GM12865 (cell line): ENCODE measurements at regions not wholly inside any gene's neighbourhood (a gene's known extent, or its start where the extent isn't known, plus 50 kb on each side); places are given as distances from the start of the nearest gene placed in this dataset.

Experiments
- DNase-seq: peaks from one replicate; pipeline ENCODE4 v3.0.0; 2010; ENCODE audit warnings: low read depth
- H3K4me3 ChIP-seq: 2 replicates; pipeline ENCODE4 v1.5.1; 2011; ENCODE audit warnings: mild to moderate bottlenecking, low read depth, low read length, control low read depth
- CTCF ChIP-seq: IDR thresholded peaks from 2 replicates; pipeline ENCODE4 v1.5.1; 2011; ENCODE audit warnings: low read length, control low read depth, low read depth, inconsistent platforms; ENCODE audit not compliant: insufficient read depth; ENCODE audit errors: missing control alignments

GRCh38 chr12:18808221-18808620, 70.3 kb downstream of the CAPZA3 start:
- H3K4me3 ChIP-seq: no peak overlapping the region
- no peak for TF ChIP-seq CTCF
- no peak for DNase-seq

- DNase-seq: no peak
- no peak for TF ChIP-seq CTCF
- H3K4me3 ChIP-seq: no peak overlapping the region
Observed at GRCh38 chr12:18810537-18811253, 72.8 kb downstream of the CAPZA3 start.

- TF ChIP-seq CTCF: no peak
- DNase-seq: no peak
- no peak overlapping the region for H3K4me3 ChIP-seq
Observed at GRCh38 chr12:18811273-18811672, 73.4 kb downstream of the CAPZA3 start.

- TF ChIP-seq CTCF: no peak
- no peak for DNase-seq
- H3K4me3 ChIP-seq: no peak overlapping the region
Observed at GRCh38 chr12:18813753-18814152, 75.8 kb downstream of the CAPZA3 start.

GRCh38 chr12:18818579-18819268, 80.8 kb downstream of the CAPZA3 start:
- DNase-seq: no peak
- no peak overlapping the region for H3K4me3 ChIP-seq
- no peak for TF ChIP-seq CTCF

GRCh38 chr12:18819484-18819883, 81.6 kb downstream of the CAPZA3 start:
- no peak for TF ChIP-seq CTCF
- no peak for DNase-seq
- H3K4me3 ChIP-seq: no peak overlapping the region
